CD14-positive monocyte (primary cell): ENCODE measurements at regions not wholly inside any gene's neighbourhood (a gene's known extent, or its start where the extent isn't known, plus 50 kb on each side); places are given as distances from the start of the nearest gene placed in this dataset.

Experiments used
- DNase-seq, 3 donors: peaks; one replicate each; pipeline ENCODE4 v3.0.0-alpha.2; 2011 to 2022
- H2AFZ ChIP-seq: 2 replicates; pipeline ENCODE4 v1.6.0; 2012; ENCODE audit warnings: mild to moderate bottlenecking, low read depth, low read length, inconsistent platforms; ENCODE audit not compliant: insufficient read depth, poor library complexity, severe bottlenecking
- H3K27ac ChIP-seq, 2 donors: 1 replicate in 1 of 2; 2 replicates in 1 of 2; pipeline ENCODE4 v1.5.1; 2012 to 2013; ENCODE audit warnings: low read length in 2 of 2, control low read depth in 1 of 2, inconsistent platforms in 1 of 2, low read depth in 1 of 2, mild to moderate bottlenecking in 1 of 2
- H3K27me3 ChIP-seq, 2 donors: one replicate each; pipeline versions ENCODE4 v1.6.0 to v1.6.1; 2011 to 2013; ENCODE audit warnings: low read length in 2 of 2; ENCODE audit not compliant: control insufficient read depth in 2 of 2, insufficient read depth in 2 of 2
- H3K36me3 ChIP-seq, 2 donors: replicated peaks in 1 of 2; 1 replicate in 1 of 2; 2 replicates in 1 of 2; pipeline versions ENCODE4 v1.5.1 to v1.6.1; 2012 to 2013; ENCODE audit warnings: low read length in 2 of 2, control low read depth in 1 of 2, inconsistent platforms in 1 of 2, mild to moderate bottlenecking in 1 of 2; ENCODE audit not compliant: insufficient read depth in 2 of 2, control insufficient read depth in 1 of 2
- H3K4me1 ChIP-seq, 2 donors: 1 replicate in 1 of 2; 2 replicates in 1 of 2; pipeline versions ENCODE4 v1.5.1 to v1.6.1; 2012 to 2013; ENCODE audit warnings: low read length in 2 of 2, control low read depth in 1 of 2, inconsistent platforms in 1 of 2, mild to moderate bottlenecking in 1 of 2, moderate library complexity in 1 of 2; ENCODE audit not compliant: insufficient read depth in 2 of 2, control insufficient read depth in 1 of 2
- H3K4me2 ChIP-seq: replicated peaks from 2 replicates; pipeline ENCODE3; 2012; ENCODE audit warnings: low read length, moderate library complexity, mild to moderate bottlenecking; ENCODE audit not compliant: poor library complexity, severe bottlenecking; ENCODE audit errors: extremely low read depth
- H3K4me3 ChIP-seq, 3 experiments: fragments of 200-600 bp in 1 of 3; sonication (generic) in 1 of 3; replicated peaks in 1 of 3; 1 replicate in 2 of 3; 2 replicates in 1 of 3; pipeline ENCODE4 v1.5.1; 2011 to 2013; ENCODE audit warnings: low read length in 3 of 3, mild to moderate bottlenecking in 3 of 3, control low read depth in 2 of 3, low read depth in 2 of 3, inconsistent platforms in 1 of 3, moderate library complexity in 1 of 3
- H3K79me2 ChIP-seq: 2 replicates; pipeline ENCODE4 v1.6.0; 2012; ENCODE audit warnings: mild to moderate bottlenecking, control low read depth, inconsistent platforms, low read length, moderate library complexity; ENCODE audit not compliant: insufficient read depth
- H3K9ac ChIP-seq: 2 replicates; pipeline ENCODE4 v1.6.0; 2017; ENCODE audit warnings: low read length, mild to moderate bottlenecking; ENCODE audit not compliant: insufficient read depth, poor library complexity, severe bottlenecking
- H3K9me3 ChIP-seq, 2 donors: replicated peaks in 1 of 2; 1 replicate in 1 of 2; 2 replicates in 1 of 2; pipeline versions ENCODE4 v1.5.1 to v1.6.1; 2012 to 2013; ENCODE audit warnings: low read length in 2 of 2, control low read depth in 1 of 2; ENCODE audit not compliant: control insufficient read depth in 1 of 2, insufficient read depth in 1 of 2
- H4K20me1 ChIP-seq: 2 replicates; pipeline ENCODE4 v1.6.0; 2012; ENCODE audit warnings: mild to moderate bottlenecking, low read length, control low read depth, moderate library complexity; ENCODE audit not compliant: insufficient read depth
- H3K27ac Mint-ChIP-seq, 7 donors: one replicate each; pipeline ENCODE4 v1.8.0; 2020; ENCODE audit warnings: mild to moderate bottlenecking in 7 of 7, mixed read lengths in 7 of 7, moderate library complexity in 6 of 7, inconsistent platforms in 2 of 7
- H3K27me3 Mint-ChIP-seq, 3 donors: one replicate each; pipeline ENCODE4 v1.8.0; 2021 to 2022; ENCODE audit warnings: low read depth in 3 of 3, mild to moderate bottlenecking in 3 of 3, mixed read lengths in 3 of 3, moderate library complexity in 3 of 3, inconsistent platforms in 1 of 3
- H3K36me3 Mint-ChIP-seq, 2 donors: one replicate each; pipeline ENCODE4 v1.8.0; 2020; ENCODE audit warnings: mixed read lengths in 2 of 2, inconsistent platforms in 1 of 2, mild to moderate bottlenecking in 1 of 2
- H3K4me1 Mint-ChIP-seq: one replicate; pipeline ENCODE4 v1.8.0; 2020; ENCODE audit warnings: mild to moderate bottlenecking, mixed read lengths
- H3K4me3 Mint-ChIP-seq, 2 donors: one replicate each; pipeline ENCODE4 v1.8.0; 2020; ENCODE audit warnings: mild to moderate bottlenecking in 2 of 2, mixed read lengths in 2 of 2, moderate library complexity in 1 of 2
- H3K9me3 Mint-ChIP-seq, 7 donors: one replicate each; pipeline ENCODE4 v1.8.0; 2020 to 2022; ENCODE audit warnings: mixed read lengths in 7 of 7, mild to moderate bottlenecking in 6 of 7, moderate library complexity in 6 of 7, inconsistent platforms in 2 of 7
- WGBS: methylation state at CpG from one replicate; pipeline ENCODE4 v1.1.5; 2013; ENCODE audit warnings: missing lambda C conversion rate; ENCODE audit not compliant: insufficient coverage; 5-methylcytosine and 5-hydroxymethylcytosine counted together
- intact Hi-C, 2 donors: fragments of 100-400 bp; cut with micrococcal nuclease; formaldehyde crosslinking; loops; one replicate each; pipeline versions ENCODE4 v1.15.0 to v1.15.1; 2023
- TF ChIP-seq, protein P1 (sequence below): fragments of 200-600 bp; IDR thresholded peaks from one replicate; pipeline ENCODE4 v1.8.0; 2022; ENCODE audit warnings: antibody characterized with exemption, mild to moderate bottlenecking

DNA sequence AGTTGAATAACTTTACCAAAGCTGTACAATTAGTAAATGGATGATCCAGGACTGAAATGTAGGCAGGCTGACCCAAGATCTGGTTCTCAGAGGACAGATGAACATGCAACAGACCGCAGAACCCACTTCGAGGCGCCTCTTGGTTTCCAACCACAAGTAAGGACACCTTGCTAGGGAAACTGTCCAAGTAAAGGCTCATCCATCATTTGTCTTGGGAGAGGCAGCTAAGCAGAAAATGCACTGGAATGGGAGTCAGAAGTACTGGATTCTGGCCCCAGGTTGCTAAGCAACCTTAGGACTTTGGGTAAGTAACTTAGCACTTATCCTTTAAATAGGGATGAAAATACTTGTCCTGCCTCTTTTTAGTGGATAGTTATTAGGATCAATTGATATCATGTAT lies 366.3 kb upstream of the LRRC3B start:
- Histone ChIP-seq H3K79me2 (no peaks in the 10 kb centered on the region), H3K4me2 (no peak overlapping the region), H4K20me1 (no peaks in the 10 kb centered on the region), H3K4me1 (no peaks in the 10 kb centered on the region), H3K9me3 (peaks cover 0 to 17% of the 10 kb centered on the region in 2 donors), H3K4me3 (no peak overlapping the region), H3K9ac (no peak overlapping the region), H3K27ac (no peak overlapping the region), H2AFZ (no peak overlapping the region), H3K36me3 (no peaks in the 10 kb centered on the region), H3K27me3 (no peaks in the 10 kb centered on the region)
- Mint-ChIP-seq H3K9me3 (peaks cover 0 to 12% (median 5%) of the 10 kb centered on the region in 7 donors), H3K27ac (no peak overlapping the region), H3K4me3 (no peak overlapping the region), H3K36me3 (no peaks in the 10 kb centered on the region), H3K4me1 (no peaks in the 10 kb centered on the region), H3K27me3 (no peaks in the 10 kb centered on the region)
- no peak for DNase-seq
- TF ChIP-seq, protein P1, sequence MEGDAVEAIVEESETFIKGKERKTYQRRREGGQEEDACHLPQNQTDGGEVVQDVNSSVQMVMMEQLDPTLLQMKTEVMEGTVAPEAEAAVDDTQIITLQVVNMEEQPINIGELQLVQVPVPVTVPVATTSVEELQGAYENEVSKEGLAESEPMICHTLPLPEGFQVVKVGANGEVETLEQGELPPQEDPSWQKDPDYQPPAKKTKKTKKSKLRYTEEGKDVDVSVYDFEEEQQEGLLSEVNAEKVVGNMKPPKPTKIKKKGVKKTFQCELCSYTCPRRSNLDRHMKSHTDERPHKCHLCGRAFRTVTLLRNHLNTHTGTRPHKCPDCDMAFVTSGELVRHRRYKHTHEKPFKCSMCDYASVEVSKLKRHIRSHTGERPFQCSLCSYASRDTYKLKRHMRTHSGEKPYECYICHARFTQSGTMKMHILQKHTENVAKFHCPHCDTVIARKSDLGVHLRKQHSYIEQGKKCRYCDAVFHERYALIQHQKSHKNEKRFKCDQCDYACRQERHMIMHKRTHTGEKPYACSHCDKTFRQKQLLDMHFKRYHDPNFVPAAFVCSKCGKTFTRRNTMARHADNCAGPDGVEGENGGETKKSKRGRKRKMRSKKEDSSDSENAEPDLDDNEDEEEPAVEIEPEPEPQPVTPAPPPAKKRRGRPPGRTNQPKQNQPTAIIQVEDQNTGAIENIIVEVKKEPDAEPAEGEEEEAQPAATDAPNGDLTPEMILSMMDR = no peak
- WGBS = 92% methylated on average over 3 of the region's 3 CpGs
- intact Hi-C loops = no loop called here

DNA sequence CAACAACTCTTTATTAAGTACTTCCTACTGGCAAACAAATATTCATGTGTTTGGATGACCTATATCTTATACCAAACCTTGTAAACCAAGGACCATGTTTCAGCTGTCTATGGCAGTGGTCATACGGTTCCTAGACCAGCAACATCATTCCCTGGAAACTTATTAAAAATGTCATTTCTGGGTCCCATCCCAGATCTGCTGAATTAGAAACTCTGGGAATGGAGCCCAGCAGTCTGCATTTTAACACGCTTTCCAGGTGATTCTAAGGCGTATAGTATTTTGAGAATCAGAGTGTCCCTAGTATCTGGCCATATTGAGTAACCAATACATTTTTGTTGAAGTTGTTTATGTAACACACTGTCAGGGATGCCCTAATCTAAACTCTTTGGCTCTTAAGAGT lies 363.4 kb upstream of the LRRC3B start:
- Histone ChIP-seq H3K9ac (no peak overlapping the region), H4K20me1 (no peaks in the 10 kb centered on the region), H3K27ac (no peak overlapping the region), H3K4me3 (no peak overlapping the region), H3K4me2 (no peak overlapping the region), H3K36me3 (no peaks in the 10 kb centered on the region), H3K79me2 (no peaks in the 10 kb centered on the region), H3K27me3 (no peaks in the 10 kb centered on the region), H2AFZ (no peak overlapping the region), H3K9me3 (peaks cover 2 to 22% of the 10 kb centered on the region in 2 donors), H3K4me1 (no peaks in the 10 kb centered on the region)
- H3K36me3 Mint-ChIP-seq = no peaks in the 10 kb centered on the region
- H3K4me1 Mint-ChIP-seq = no peaks in the 10 kb centered on the region
- H3K4me3 Mint-ChIP-seq = no peak overlapping the region
- TF ChIP-seq, protein P1 = no peak
- DNase-seq = no peak
- intact Hi-C loops = no loop called here
- H3K27ac Mint-ChIP-seq = no peak overlapping the region
- no peaks in the 10 kb centered on the region for H3K27me3 Mint-ChIP-seq
- peaks cover 0 to 9% (median 6%) of the 10 kb centered on the region in 7 donors for H3K9me3 Mint-ChIP-seq
- no CpG with 5 or more reads among the region's 3 CpGs for WGBS
